ENCODE measurements at regions not wholly inside any gene's neighbourhood (a gene's known extent, or its start where the extent isn't known, plus 50 kb on each side); places are given as distances from the start of the nearest gene placed in this dataset.

DNA sequence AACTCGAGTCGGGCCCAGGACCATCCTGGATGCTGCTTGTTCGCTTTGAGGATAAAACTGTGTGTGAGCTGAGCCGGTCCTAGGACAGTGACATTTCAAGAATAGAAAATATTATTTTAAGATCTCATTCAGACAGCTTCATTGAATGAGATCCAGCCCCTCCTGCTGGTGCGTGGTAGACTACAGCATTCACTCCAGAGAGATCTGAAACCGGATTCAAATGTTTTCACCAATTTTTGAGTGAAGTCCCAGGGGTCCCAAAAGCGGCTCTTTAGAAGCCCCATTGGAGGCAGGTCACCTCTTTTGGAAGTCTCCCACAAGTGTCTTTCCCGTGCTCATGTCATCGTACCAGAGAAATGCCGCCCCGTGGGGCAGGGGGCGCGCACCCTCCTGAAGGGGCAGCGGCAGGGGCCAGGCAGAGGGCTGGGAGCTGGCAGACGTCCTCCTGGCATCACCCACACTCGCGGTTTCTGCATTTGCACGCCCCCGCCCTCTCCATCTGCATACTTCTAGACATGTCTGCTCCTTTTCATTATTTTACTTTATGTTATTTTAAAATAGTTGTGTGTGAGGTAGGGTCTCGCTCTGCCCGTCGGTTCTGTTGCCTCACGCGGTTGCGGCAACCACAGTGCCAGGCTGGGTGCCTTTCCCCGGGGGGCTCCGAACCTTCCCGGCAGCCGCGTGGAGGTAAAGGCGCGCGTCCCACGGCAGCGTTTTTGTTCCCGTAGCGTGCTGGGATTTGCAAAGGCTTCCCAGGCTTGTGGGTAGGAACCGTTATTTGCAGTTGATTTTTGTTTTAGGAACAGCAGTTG is 52.3 kb upstream of the DPYSL4 start:
- DNase-seq (ENCODE audit: low read depth in 4 of 4, low spot score in 3 of 4): no peak

DNA sequence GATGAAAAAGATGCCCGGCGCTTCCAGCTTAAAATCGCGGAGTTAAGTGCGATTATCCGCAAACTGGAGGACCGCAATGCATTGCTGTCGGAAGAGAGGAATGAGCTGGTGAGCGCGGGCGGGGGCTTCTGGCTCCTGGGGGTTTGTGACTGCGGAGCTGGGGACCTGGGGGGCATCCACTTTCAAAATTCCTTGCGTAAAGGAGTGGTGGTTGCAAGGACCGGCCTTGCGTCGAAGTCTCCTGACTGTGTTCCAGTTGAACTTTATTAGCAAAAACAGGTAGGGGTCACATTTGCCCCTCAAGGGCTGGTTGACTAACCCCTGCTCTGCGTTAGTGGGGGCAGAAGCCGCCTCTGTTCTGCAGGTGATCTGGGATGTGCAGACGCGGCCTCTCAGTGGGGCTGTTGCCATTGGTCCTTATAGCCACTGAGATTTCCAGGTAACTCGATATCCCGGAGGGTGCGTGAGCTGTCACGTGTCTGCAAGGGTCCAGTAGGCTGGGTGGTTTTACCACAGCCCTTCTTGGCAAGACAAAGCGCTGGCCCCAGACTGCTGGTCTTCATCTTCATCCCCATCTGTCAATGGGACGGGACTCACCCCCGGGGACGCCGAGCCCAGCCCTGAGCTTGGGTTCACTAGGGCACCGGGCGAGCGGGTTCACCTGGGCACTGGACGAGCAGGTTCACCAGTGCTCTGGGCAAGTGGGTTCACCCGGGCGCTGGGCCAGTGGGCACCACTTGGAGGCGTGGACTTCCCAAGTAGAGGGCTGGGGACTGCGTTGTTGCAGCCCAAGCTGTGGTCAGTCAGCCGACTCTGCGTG is 51.5 kb upstream of the DPYSL4 start:
- DNase-seq (ENCODE audit: low read depth in 4 of 4, low spot score in 3 of 4): no peak

DNA sequence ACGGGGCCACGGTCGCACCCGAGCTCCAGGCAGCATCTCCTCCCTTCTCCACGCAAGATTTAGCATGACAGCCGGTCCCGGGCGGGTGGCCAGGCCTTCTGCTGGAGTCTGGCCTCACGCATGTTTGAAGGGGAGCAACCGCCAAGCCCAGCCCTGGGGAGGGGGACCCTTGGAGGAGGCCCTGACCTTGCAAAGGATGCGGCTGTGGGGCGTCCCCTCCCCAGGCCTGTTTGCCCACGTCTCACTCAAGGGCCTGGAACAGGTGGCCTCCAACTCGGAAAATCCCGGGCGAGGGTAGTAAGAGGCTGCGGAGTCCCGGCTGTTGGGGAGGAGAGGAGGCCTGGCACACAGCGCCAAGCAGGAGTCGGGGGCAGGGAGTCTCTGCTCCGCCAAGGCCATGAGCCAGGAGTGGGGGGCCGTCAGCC is 50.6 kb upstream of the DPYSL4 start:
- DNase-seq (ENCODE audit: low read depth in 4 of 4, low spot score in 3 of 4): no peak

DNA sequence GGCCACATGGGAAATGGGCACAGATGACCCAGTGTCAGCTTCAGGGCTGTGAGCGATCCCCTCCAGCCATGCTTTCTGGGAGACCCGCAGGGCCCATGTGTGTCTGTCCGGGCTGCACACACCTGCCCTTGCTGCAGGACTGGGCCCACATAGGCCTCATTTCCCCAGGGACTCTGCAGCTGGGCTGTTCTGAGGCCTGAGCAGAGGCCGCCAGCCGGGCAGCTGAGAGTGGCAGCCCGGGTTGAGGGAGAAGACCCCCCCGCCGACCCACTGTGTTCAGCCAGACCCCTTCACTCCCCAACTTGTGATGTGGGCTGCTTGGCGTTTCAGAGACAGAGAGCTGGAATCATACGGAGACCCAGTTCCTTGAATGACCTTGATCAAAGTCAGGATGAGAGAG is 50.1 kb upstream of the DPYSL4 start:
- DNase-seq (ENCODE audit: low read depth in 4 of 4, low spot score in 3 of 4): no peak

Data from left renal pelvis (tissue), 4 donors.